ENCODE measurements at regions not wholly inside any gene's neighbourhood (a gene's known extent, or its start where the extent isn't known, plus 50 kb on each side); places are given as distances from the start of the nearest gene placed in this dataset.

GRCh38 chr12:131356485-131357184 is 354.3 kb upstream of the SFSWAP start:
- Histone ChIP-seq H3K79me1 (ENCODE audit: low read depth, low read length) (no peaks in the 10 kb centered on the region), H2BK12ac (ENCODE audit: low read depth, low read length) (no peak overlapping the region), H3K23me2 (ENCODE audit: low read depth, low read length) (peaks cover 3% of the 10 kb centered on the region; the same call in 1 of the 2 replicates), H3K56ac (replicated peaks; ENCODE audit: insufficient read length, low read depth, low read length) (no peak overlapping the region), H4K5ac (ENCODE audit: insufficient read length, low read depth, low read length) (no peak overlapping the region), H3K9me3 (ENCODE audit: insufficient read depth in 2 of 2, low read depth in 1 of 2, low read length in 1 of 2) (no peaks in the 10 kb centered on the region; a peak in 1 of 4 replicates), H4K8ac (ENCODE audit: extremely low read depth, insufficient read depth, low read length) (no peak overlapping the region), H3K27ac (ENCODE audit: low read depth, low read length) (no peak overlapping the region), H2BK5ac (ENCODE audit: low read depth, low read length) (no peak overlapping the region), H4K91ac (replicated peaks; ENCODE audit: insufficient read length, low read length) (no peak overlapping the region), H2AFZ (ENCODE audit: low read length) (no peak overlapping the region), H3K36me3 (ENCODE audit: control insufficient read depth in 2 of 4, insufficient read depth in 4 of 4, low read length in 3 of 4) (no peaks in the 10 kb centered on the region), H3K4me1 (replicated peaks in 1 of 4; ENCODE audit: control insufficient read depth in 3 of 4, insufficient read depth in 4 of 4, low read length in 3 of 4) (peaks cover 0 to 3% (median 0%) of the 10 kb centered on the region in 4 experiments; a peak in 1 of 7 replicates), H2BK15ac (ENCODE audit: low read length) (no peak overlapping the region), H2BK20ac (ENCODE audit: low read length) (no peak overlapping the region), H3K14ac (ENCODE audit: insufficient read length) (no peak overlapping the region), H3K23ac (ENCODE audit: insufficient read length) (no peak overlapping the region), H3K79me2 (ENCODE audit: control insufficient read depth in 1 of 2, insufficient read depth in 2 of 2, low read length in 2 of 2) (no peaks in the 10 kb centered on the region), H4K20me1 (replicated peaks in 1 of 2; ENCODE audit: control insufficient read depth in 1 of 2, insufficient read depth in 2 of 2, low read length in 2 of 2) (no peaks in the 10 kb centered on the region), H3K9ac (replicated peaks in 1 of 4; ENCODE audit: extremely low read depth in 1 of 4, low read depth in 3 of 4, low read length in 3 of 4) (no peak overlapping the region), H3K27me3 (replicated peaks in 1 of 4; ENCODE audit: control insufficient read depth in 3 of 4, extremely low read depth in 1 of 4, insufficient read depth in 3 of 4, low read length in 3 of 4) (no peaks in the 10 kb centered on the region; a peak in 3 of 7 replicates), H3K4me3 (ENCODE audit: extremely low read depth in 1 of 4, insufficient read depth in 2 of 4, low read depth in 3 of 4, low read length in 4 of 4) (no peak overlapping the region), H3K4me2 (ENCODE audit: insufficient read depth in 1 of 2, low read depth in 2 of 2, low read length in 2 of 2) (no peak overlapping the region), H3K4ac (replicated peaks; ENCODE audit: insufficient read length, low read depth, low read length) (no peak overlapping the region), H2AK5ac (ENCODE audit: low read depth, low read length) (no peak overlapping the region), H2BK120ac (replicated peaks; ENCODE audit: low read depth, low read length) (no peak overlapping the region), H3K18ac (ENCODE audit: extremely low read depth, low read length) (no peak overlapping the region)
- WGBS, 2 experiments (ENCODE audit: extremely low coverage in 1 of 2, insufficient coverage in 1 of 2, insufficient read length in 1 of 2, insufficient replicate concordance in 2 of 2, low coverage in 1 of 2, low lambda C conversion rate in 2 of 2, missing lambda C conversion rate in 1 of 2), result 87% methylated on average over 18 of the region's 18 CpGs; no CpG with 5 or more reads in 1 of the 2 experiments
- POLR2A ChIA-PET (ENCODE audit: partially characterized antibody), result no interaction called here
- CTCF ChIA-PET (ENCODE audit: partially characterized antibody), result interaction anchor here (0.6 to 2.4 kb wide), 6 partner anchors 9 to 526 kb away, joined by 3 to 7 read pairs (median 4); no protein-coding TSS in a partner anchor
- no peak for FAIRE-seq
- DNase-seq (ENCODE audit: low read depth in 1 of 2, low spot score in 2 of 2), result no peak
- TF ChIP-seq SIX5 (IDR thresholded peaks at IDR 0.05; ENCODE audit: low read depth, low read length), result no peak
- no peak for TF ChIP-seq POLR2AphosphoS5 (IDR thresholded peaks at IDR 0.05; ENCODE audit: low read depth, low read length)
- TF ChIP-seq, protein P1, sequence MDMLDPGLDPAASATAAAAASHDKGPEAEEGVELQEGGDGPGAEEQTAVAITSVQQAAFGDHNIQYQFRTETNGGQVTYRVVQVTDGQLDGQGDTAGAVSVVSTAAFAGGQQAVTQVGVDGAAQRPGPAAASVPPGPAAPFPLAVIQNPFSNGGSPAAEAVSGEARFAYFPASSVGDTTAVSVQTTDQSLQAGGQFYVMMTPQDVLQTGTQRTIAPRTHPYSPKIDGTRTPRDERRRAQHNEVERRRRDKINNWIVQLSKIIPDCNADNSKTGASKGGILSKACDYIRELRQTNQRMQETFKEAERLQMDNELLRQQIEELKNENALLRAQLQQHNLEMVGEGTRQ (IDR thresholded peaks at IDR 0.05; ENCODE audit: low read length), result no peak
- no peak for TF ChIP-seq HDAC6 (IDR thresholded peaks at IDR 0.05; ENCODE audit: low read depth, low read length)
- no peak for TF ChIP-seq BCL11A (IDR thresholded peaks at IDR 0.05; ENCODE audit: low read depth in 2 of 2, low read length in 2 of 2)
- no peak for TF ChIP-seq PHF8 (conservative IDR thresholded peaks at IDR 0.05; ENCODE audit: low read depth, low read length)
- TF ChIP-seq RXRA (IDR thresholded peaks at IDR 0.05; ENCODE audit: insufficient read depth, low read depth, low read length), result no peak
- TF ChIP-seq MAFK (IDR thresholded peaks at IDR 0.05; ENCODE audit: low read depth, low read length), result no peak
- TF ChIP-seq TBP (IDR thresholded peaks at IDR 0.05; ENCODE audit: low read depth, low read length), result no peak
- no peak for TF ChIP-seq HDAC2 (IDR thresholded peaks at IDR 0.05; ENCODE audit: borderline replicate concordance in 1 of 2, low read depth in 2 of 2, low read length in 2 of 2)
- no peak for TF ChIP-seq CHD2 (IDR thresholded peaks at IDR 0.05; ENCODE audit: low read length)
- TF ChIP-seq EZH2 (IDR thresholded peaks at IDR 0.05; ENCODE audit: low read depth, low read length, severe bottlenecking), result no peak
- no peak for TF ChIP-seq POU5F1 (IDR thresholded peaks at IDR 0.05; ENCODE audit: low read depth, low read length)

All from H1 (cell line).